Activated T-helper 1 cell treated with anti-CD3 and anti-CD28 coated beads, Interleukin-12 subunit alpha, Interleukin-12 subunit beta, Interleukin-2, Interleukin-4 antibody, amounts not matched to agents 30 ng/mL and 10 ng/mL and 1 ng/mL, durations not matched to agents 14 hours and 24 hours and 36 hours (primary cell): ENCODE measurements at regions not wholly inside any gene's neighbourhood (a gene's known extent, or its start where the extent isn't known, plus 50 kb on each side); places are given as distances from the start of the nearest gene placed in this dataset.
"Not testable (repeated sequence)": the region's sequence is repeated elsewhere in the genome, so short reads cannot be mapped to it uniquely, and the experiment has no call there.

Experiments
- DNase-seq: peaks from one replicate; pipeline ENCODE4 v3.0.0; 2021; ENCODE audit warnings: low spot score
- H3K27ac Mint-ChIP-seq: one replicate; pipeline ENCODE4 v1.8.0; 2021; ENCODE audit warnings: mild to moderate bottlenecking, mixed read lengths
- H3K27me3 Mint-ChIP-seq: one replicate; pipeline ENCODE4 v1.8.0; 2022; ENCODE audit warnings: mild to moderate bottlenecking, moderate library complexity, mixed read lengths; ENCODE audit not compliant: insufficient read depth
- H3K36me3 Mint-ChIP-seq: one replicate; pipeline ENCODE4 v1.8.0; 2021; ENCODE audit warnings: low read depth, mixed read lengths
- H3K4me1 Mint-ChIP-seq: one replicate; pipeline ENCODE4 v1.8.0; 2021; ENCODE audit warnings: low read depth, mixed read lengths
- H3K4me3 Mint-ChIP-seq: one replicate; pipeline ENCODE4 v1.8.0; 2021; ENCODE audit warnings: mild to moderate bottlenecking, moderate library complexity, mixed read lengths
- H3K9me3 Mint-ChIP-seq: one replicate; pipeline ENCODE4 v1.8.0; 2021; ENCODE audit warnings: mixed read lengths
- intact Hi-C: fragments of 100-400 bp; cut with micrococcal nuclease; formaldehyde crosslinking; loops from one replicate; pipeline ENCODE4 v1.15.1; 2024

- DNase-seq, result no peak
- no peaks in the 10 kb centered on the region for H3K27me3 Mint-ChIP-seq
- no peak overlapping the region for H3K27ac Mint-ChIP-seq
- H3K36me3 Mint-ChIP-seq, result no peaks in the 10 kb centered on the region
- no peak overlapping the region for H3K4me3 Mint-ChIP-seq
- intact Hi-C loops, result no loop called here
- H3K4me1 Mint-ChIP-seq, result no peaks in the 10 kb centered on the region
- H3K9me3 Mint-ChIP-seq, result no peaks in the 10 kb centered on the region
These were observed 841.5 kb downstream of the ANKRD7 start for GRCh38 chr7:119065966-119066365.

- no peaks in the 10 kb centered on the region for H3K4me1 Mint-ChIP-seq
- no peaks in the 10 kb centered on the region for H3K27me3 Mint-ChIP-seq
- no peaks in the 10 kb centered on the region for H3K9me3 Mint-ChIP-seq
- intact Hi-C loops, result no loop called here
- no peaks in the 10 kb centered on the region for H3K36me3 Mint-ChIP-seq
- H3K27ac Mint-ChIP-seq, result no peak overlapping the region
- DNase-seq, result no peak
- H3K4me3 Mint-ChIP-seq, result no peak overlapping the region
These were observed 861.5 kb downstream of the ANKRD7 start for GRCh38 chr7:119086026-119086425.

GRCh38 chr7:119090851-119091250 is 866.3 kb downstream of the ANKRD7 start:
- no peak overlapping the region for H3K27ac Mint-ChIP-seq
- H3K4me3 Mint-ChIP-seq, result no peak overlapping the region
- DNase-seq, result no peak
- intact Hi-C loops, result no loop called here
- no peaks in the 10 kb centered on the region for H3K27me3 Mint-ChIP-seq
- H3K9me3 Mint-ChIP-seq, result no peaks in the 10 kb centered on the region
- H3K4me1 Mint-ChIP-seq, result no peaks in the 10 kb centered on the region
- H3K36me3 Mint-ChIP-seq, result no peaks in the 10 kb centered on the region

GRCh38 chr7:119096683-119097082 is 872.2 kb downstream of the ANKRD7 start:
- DNase-seq, result no peak
- no peak overlapping the region for H3K27ac Mint-ChIP-seq
- H3K27me3 Mint-ChIP-seq, result no peaks in the 10 kb centered on the region
- H3K4me3 Mint-ChIP-seq, result no peak overlapping the region
- H3K36me3 Mint-ChIP-seq, result no peaks in the 10 kb centered on the region
- intact Hi-C loops, result no loop called here
- no peaks in the 10 kb centered on the region for H3K4me1 Mint-ChIP-seq
- H3K9me3 Mint-ChIP-seq, result no peaks in the 10 kb centered on the region

GRCh38 chr7:119100611-119101258 is 876.2 kb downstream of the ANKRD7 start:
- H3K27me3 Mint-ChIP-seq, H3K4me3 Mint-ChIP-seq, H3K36me3 Mint-ChIP-seq, H3K4me1 Mint-ChIP-seq, DNase-seq, H3K9me3 Mint-ChIP-seq, intact Hi-C loops, H3K27ac Mint-ChIP-seq: not testable (repeated sequence)

- intact Hi-C loops, result no loop called here
- no peaks in the 10 kb centered on the region for H3K4me1 Mint-ChIP-seq
- H3K4me3 Mint-ChIP-seq, result no peak overlapping the region
- no peaks in the 10 kb centered on the region for H3K36me3 Mint-ChIP-seq
- no peak for DNase-seq
- no peaks in the 10 kb centered on the region for H3K27me3 Mint-ChIP-seq
- H3K27ac Mint-ChIP-seq, result no peak overlapping the region
- no peaks in the 10 kb centered on the region for H3K9me3 Mint-ChIP-seq
These were observed 877.8 kb downstream of the ANKRD7 start for GRCh38 chr7:119102291-119102690.

GRCh38 chr7:119105381-119105780 is 880.9 kb downstream of the ANKRD7 start:
- DNase-seq, result no peak
- no peaks in the 10 kb centered on the region for H3K36me3 Mint-ChIP-seq
- intact Hi-C loops, result no loop called here
- H3K27ac Mint-ChIP-seq, result no peak overlapping the region
- H3K4me3 Mint-ChIP-seq, result no peak overlapping the region
- H3K9me3 Mint-ChIP-seq, result no peaks in the 10 kb centered on the region
- H3K27me3 Mint-ChIP-seq, result no peaks in the 10 kb centered on the region
- no peaks in the 10 kb centered on the region for H3K4me1 Mint-ChIP-seq

- DNase-seq, result no peak
- no peaks in the 10 kb centered on the region for H3K9me3 Mint-ChIP-seq
- no peak overlapping the region for H3K4me3 Mint-ChIP-seq
- no peaks in the 10 kb centered on the region for H3K4me1 Mint-ChIP-seq
- no peak overlapping the region for H3K27ac Mint-ChIP-seq
- no peaks in the 10 kb centered on the region for H3K27me3 Mint-ChIP-seq
- intact Hi-C loops, result no loop called here
- no peaks in the 10 kb centered on the region for H3K36me3 Mint-ChIP-seq
These were observed 898.8 kb downstream of the ANKRD7 start for GRCh38 chr7:119123326-119123725.

GRCh38 chr7:119127706-119128105 is 903.2 kb downstream of the ANKRD7 start:
- Mint-ChIP-seq H3K27ac (no peak overlapping the region), H3K9me3 (no peaks in the 10 kb centered on the region), H3K4me3 (no peak overlapping the region), H3K36me3 (no peaks in the 10 kb centered on the region), H3K27me3 (no peaks in the 10 kb centered on the region), H3K4me1 (no peaks in the 10 kb centered on the region)
- intact Hi-C loops, result no loop called here
- DNase-seq, result no peak

- Mint-ChIP-seq H3K27ac (no peak overlapping the region), H3K4me1 (no peaks in the 10 kb centered on the region), H3K9me3 (no peaks in the 10 kb centered on the region), H3K4me3 (no peak overlapping the region), H3K36me3 (no peaks in the 10 kb centered on the region), H3K27me3 (no peaks in the 10 kb centered on the region)
- intact Hi-C loops, result no loop called here
- no peak for DNase-seq
These were observed 907.9 kb downstream of the ANKRD7 start for GRCh38 chr7:119132436-119132835.

- Mint-ChIP-seq H3K27ac (no peak overlapping the region), H3K4me1 (no peaks in the 10 kb centered on the region), H3K9me3 (peaks cover 21% of the 10 kb centered on the region), H3K27me3 (no peaks in the 10 kb centered on the region), H3K36me3 (no peaks in the 10 kb centered on the region), H3K4me3 (no peak overlapping the region)
- no peak for DNase-seq
- intact Hi-C loops, result loop anchor here (5.0 kb wide), 1 partner anchor 770 kb away; no protein-coding TSS in a partner anchor
These were observed 942.9 kb downstream of the ANKRD7 start for GRCh38 chr7:119167431-119167830.

- Mint-ChIP-seq H3K36me3 (no peaks in the 10 kb centered on the region), H3K4me3 (no peak overlapping the region), H3K27ac (no peak overlapping the region), H3K9me3 (peaks cover 10% of the 10 kb centered on the region), H3K4me1 (no peaks in the 10 kb centered on the region), H3K27me3 (no peaks in the 10 kb centered on the region)
- no peak for DNase-seq
- intact Hi-C loops, result no loop called here
These were observed 947.5 kb downstream of the ANKRD7 start for GRCh38 chr7:119172043-119172442.

GRCh38 chr7:119175911-119176627 is 951.6 kb downstream of the ANKRD7 start:
- H3K27ac Mint-ChIP-seq, result no peak overlapping the region
- H3K4me3 Mint-ChIP-seq, result no peak overlapping the region
- H3K4me1 Mint-ChIP-seq, result no peaks in the 10 kb centered on the region
- H3K36me3 Mint-ChIP-seq, result no peaks in the 10 kb centered on the region
- intact Hi-C loops, result no loop called here
- H3K9me3 Mint-ChIP-seq, result no peaks in the 10 kb centered on the region
- no peak for DNase-seq
- H3K27me3 Mint-ChIP-seq, result no peaks in the 10 kb centered on the region
